ENCODE measurements at regions not wholly inside any gene's neighbourhood (a gene's known extent, or its start where the extent isn't known, plus 50 kb on each side); places are given as distances from the start of the nearest gene placed in this dataset.

DNA sequence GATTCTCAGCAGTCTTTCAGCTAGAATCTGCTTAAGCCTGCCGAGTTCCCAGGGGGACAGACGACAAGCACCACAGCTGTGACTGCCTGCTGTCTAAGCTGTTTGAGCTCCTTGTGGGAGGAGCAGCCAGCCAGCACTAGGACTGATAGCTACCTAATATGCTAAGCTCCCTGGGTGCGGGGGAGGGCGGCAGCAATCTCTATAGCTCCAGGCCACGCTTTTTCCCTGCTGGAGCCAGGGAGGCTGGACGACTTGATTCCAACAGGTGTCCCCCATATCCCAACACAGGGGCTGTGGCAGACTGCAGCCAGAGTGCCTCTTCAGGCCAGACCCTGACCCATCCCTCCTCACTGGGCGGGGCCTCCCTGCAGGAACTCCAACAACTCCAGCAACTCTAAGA lies 134.1 kb upstream of the ARPP21 start:
- no peaks in the 10 kb centered on the region for H3K4me1 ChIP-seq (ENCODE audit: control insufficient read depth, extremely low read depth, insufficient read depth, low read length)
- H3K79me2 ChIP-seq (ENCODE audit: control insufficient read depth, insufficient read depth, low read length): no peaks in the 10 kb centered on the region
- no peak for DNase-seq (ENCODE audit: low read depth, low spot score)
- no peak overlapping the region for H3K4me2 ChIP-seq (ENCODE audit: control insufficient read depth, extremely low read depth, insufficient read depth, low read depth, low read length)
- H3K36me3 ChIP-seq (ENCODE audit: control insufficient read depth in 2 of 2, extremely low read depth in 1 of 2, insufficient read depth in 2 of 2, low read length in 2 of 2): no peaks in the 10 kb centered on the region
- no peak overlapping the region for H3K27ac ChIP-seq (ENCODE audit: control insufficient read depth, insufficient read depth, low read length)
- no peak overlapping the region for H2AFZ ChIP-seq (ENCODE audit: control insufficient read depth, low read length)
- H3K9me3 ChIP-seq (ENCODE audit: control insufficient read depth, low read depth, low read length): no peaks in the 10 kb centered on the region
- H3K27me3 ChIP-seq (ENCODE audit: control insufficient read depth, extremely low read depth, insufficient read depth, low read length): no peaks in the 10 kb centered on the region
- no peaks in the 10 kb centered on the region for H3K9me1 ChIP-seq (ENCODE audit: control insufficient read depth, extremely low read depth, insufficient read depth, low read length)
- H3K9ac ChIP-seq (ENCODE audit: control insufficient read depth, extremely low read depth, insufficient read depth, low read length): no peak overlapping the region
- FAIRE-seq: no peak
- no peak overlapping the region for H3K4me3 ChIP-seq (ENCODE audit: control insufficient read depth in 2 of 3, extremely low read depth in 1 of 3, insufficient read depth in 2 of 3, low read depth in 1 of 3, low read length in 3 of 3)
- TF ChIP-seq, protein P1, sequence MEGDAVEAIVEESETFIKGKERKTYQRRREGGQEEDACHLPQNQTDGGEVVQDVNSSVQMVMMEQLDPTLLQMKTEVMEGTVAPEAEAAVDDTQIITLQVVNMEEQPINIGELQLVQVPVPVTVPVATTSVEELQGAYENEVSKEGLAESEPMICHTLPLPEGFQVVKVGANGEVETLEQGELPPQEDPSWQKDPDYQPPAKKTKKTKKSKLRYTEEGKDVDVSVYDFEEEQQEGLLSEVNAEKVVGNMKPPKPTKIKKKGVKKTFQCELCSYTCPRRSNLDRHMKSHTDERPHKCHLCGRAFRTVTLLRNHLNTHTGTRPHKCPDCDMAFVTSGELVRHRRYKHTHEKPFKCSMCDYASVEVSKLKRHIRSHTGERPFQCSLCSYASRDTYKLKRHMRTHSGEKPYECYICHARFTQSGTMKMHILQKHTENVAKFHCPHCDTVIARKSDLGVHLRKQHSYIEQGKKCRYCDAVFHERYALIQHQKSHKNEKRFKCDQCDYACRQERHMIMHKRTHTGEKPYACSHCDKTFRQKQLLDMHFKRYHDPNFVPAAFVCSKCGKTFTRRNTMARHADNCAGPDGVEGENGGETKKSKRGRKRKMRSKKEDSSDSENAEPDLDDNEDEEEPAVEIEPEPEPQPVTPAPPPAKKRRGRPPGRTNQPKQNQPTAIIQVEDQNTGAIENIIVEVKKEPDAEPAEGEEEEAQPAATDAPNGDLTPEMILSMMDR (optimal IDR thresholded peaks at IDR 0.05 in 1 of 3, IDR thresholded peaks at IDR 0.05 in 1 of 3, conservative IDR thresholded peaks at IDR 0.05 in 1 of 3; ENCODE audit: extremely low read depth in 1 of 3, insufficient read depth in 2 of 3, low read length in 3 of 3): no peak
- dilution Hi-C loops (cut with MboI; ENCODE audit: extremely low pct_ligation_motif_present, low sequenced_read_pairs): no loop called here
- H4K20me1 ChIP-seq (ENCODE audit: control insufficient read depth, extremely low read depth, insufficient read depth, low read length): no peaks in the 10 kb centered on the region

DNA sequence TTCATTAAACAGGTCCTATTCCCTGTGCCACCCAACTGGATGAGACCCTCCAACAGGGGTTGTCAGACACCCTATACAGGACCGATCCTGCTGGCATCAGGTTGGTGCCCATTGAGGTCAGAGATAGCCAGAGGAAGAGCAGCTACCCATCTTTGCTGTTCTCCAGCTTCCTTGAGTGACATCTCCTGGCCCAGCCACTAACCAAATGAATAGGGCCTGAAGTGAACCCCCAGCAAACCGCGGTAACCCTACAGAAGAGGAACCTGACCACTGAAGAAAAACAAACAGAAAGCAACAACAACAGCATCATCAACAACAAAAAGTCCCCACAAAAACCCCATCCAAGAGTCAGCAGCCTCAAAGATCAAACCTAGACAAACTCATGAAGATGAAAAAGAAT lies 133.6 kb upstream of the ARPP21 start:
- Histone ChIP-seq H3K79me2 (ENCODE audit: control insufficient read depth, insufficient read depth, low read length) (no peaks in the 10 kb centered on the region), H3K36me3 (ENCODE audit: control insufficient read depth in 2 of 2, extremely low read depth in 1 of 2, insufficient read depth in 2 of 2, low read length in 2 of 2) (no peaks in the 10 kb centered on the region), H3K4me1 (ENCODE audit: control insufficient read depth, extremely low read depth, insufficient read depth, low read length) (no peaks in the 10 kb centered on the region), H3K27me3 (ENCODE audit: control insufficient read depth, extremely low read depth, insufficient read depth, low read length) (no peaks in the 10 kb centered on the region), H3K9ac (ENCODE audit: control insufficient read depth, extremely low read depth, insufficient read depth, low read length) (no peak overlapping the region), H4K20me1 (ENCODE audit: control insufficient read depth, extremely low read depth, insufficient read depth, low read length) (no peaks in the 10 kb centered on the region), H3K27ac (ENCODE audit: control insufficient read depth, insufficient read depth, low read length) (no peak overlapping the region), H3K9me1 (ENCODE audit: control insufficient read depth, extremely low read depth, insufficient read depth, low read length) (no peaks in the 10 kb centered on the region), H3K9me3 (ENCODE audit: control insufficient read depth, low read depth, low read length) (no peaks in the 10 kb centered on the region), H3K4me3 (ENCODE audit: control insufficient read depth in 2 of 3, extremely low read depth in 1 of 3, insufficient read depth in 2 of 3, low read depth in 1 of 3, low read length in 3 of 3) (no peak overlapping the region), H2AFZ (ENCODE audit: control insufficient read depth, low read length) (no peak overlapping the region), H3K4me2 (ENCODE audit: control insufficient read depth, extremely low read depth, insufficient read depth, low read depth, low read length) (no peak overlapping the region)
- TF ChIP-seq EZH2 (IDR thresholded peaks at IDR 0.05; ENCODE audit: low read length): no peak
- TF ChIP-seq, protein P1 (optimal IDR thresholded peaks at IDR 0.05 in 1 of 3, IDR thresholded peaks at IDR 0.05 in 1 of 3, conservative IDR thresholded peaks at IDR 0.05 in 1 of 3; ENCODE audit: extremely low read depth in 1 of 3, insufficient read depth in 2 of 3, low read length in 3 of 3): no peak
- dilution Hi-C loops (cut with MboI; ENCODE audit: extremely low pct_ligation_motif_present, low sequenced_read_pairs): no loop called here
- FAIRE-seq: no peak
- DNase-seq (ENCODE audit: low read depth, low spot score): no peak

All from keratinocyte (primary cell).